NCI-H2227 (cell line): ENCODE measurements at regions not wholly inside any gene's neighbourhood (a gene's known extent, or its start where the extent isn't known, plus 50 kb on each side); places are given as distances from the start of the nearest gene placed in this dataset.
"Not testable (repeated sequence)": the region's sequence is repeated elsewhere in the genome, so short reads cannot be mapped to it uniquely, and the experiment has no call there.

ENCODE experiments used
- DNase-seq: peaks from one replicate; lab custom pipeline; 2025; ENCODE audit not compliant: unreplicated experiment; lab: John Stamatoyannopoulos, UW

DNA sequence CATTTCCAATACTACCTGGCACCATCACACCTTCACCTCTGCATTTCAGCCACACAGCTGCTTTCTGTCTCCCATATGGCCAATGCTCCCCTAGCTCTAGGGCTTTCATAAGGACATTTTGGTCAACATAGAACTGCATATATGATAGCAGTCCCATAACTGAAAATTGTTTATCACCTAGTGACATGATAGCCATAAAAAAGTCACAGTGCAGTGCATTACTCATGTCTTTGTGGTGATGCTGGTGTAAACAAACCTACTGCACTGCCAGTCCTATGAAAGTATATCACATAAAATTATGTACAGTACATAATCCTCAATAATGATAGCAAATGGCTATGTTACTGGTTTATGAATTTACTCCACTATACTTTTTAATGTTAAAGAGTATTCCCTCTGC, 221.0 kb downstream of the NAF1 start:
- DNase-seq, result no peak

GRCh38 chr4:162943263-162943662, 223.4 kb downstream of the NAF1 start:
- DNase-seq, result no peak

DNA sequence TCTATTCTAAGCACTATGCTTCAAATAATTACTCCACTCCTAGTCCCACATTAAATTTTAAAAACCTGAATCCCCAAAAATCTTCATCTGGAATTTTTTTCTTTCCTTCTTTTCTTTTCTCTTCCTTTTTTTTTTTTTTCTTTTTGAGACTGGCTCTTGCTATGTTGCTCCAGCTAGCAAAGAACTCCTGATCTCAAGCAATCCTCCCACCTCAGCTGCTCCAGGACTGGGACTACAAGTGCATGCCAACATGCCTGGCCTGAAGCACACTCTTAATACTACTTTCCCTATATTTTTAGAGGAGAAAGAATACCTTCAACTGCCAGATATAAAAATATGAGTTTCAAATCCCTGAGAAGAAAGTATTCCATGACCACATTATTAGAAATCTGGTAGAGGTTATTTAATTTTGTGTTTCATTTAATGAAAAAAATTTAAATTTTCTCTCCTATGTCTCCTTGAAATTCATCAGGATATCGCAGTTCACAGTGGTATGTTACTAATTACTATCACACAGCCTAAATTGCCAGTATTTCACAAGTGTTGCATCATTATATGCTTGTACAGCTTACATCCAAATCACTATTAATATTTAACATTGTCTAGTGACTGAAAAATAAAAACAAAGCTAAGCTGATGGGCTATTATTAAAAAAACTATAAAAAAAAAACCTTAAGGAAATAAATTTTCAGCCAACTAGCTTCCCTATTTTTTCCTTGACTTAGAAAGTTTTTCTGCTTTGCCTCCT, 227.8 kb downstream of the NAF1 start:
- DNase-seq, result no peak

DNA sequence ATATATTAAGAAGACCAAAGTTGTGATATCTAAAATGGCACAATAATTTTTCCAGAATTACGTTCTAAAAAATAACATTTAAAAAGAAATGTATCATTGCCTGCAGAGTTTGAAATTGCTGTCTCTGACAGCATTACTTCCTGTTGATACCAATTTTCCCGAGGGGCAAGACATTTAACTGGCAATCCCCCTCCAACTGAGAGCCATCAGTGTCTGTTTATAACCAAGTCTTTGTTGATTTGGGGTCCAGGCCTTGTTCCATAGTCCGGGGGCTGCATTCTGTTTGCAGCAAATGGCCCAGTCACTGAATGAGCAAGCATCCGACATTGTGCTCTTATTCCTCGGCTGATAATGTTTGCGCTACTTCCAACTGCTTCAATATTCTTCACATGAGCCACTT, 231.5 kb downstream of the NAF1 start:
- DNase-seq, result no peak

DNA sequence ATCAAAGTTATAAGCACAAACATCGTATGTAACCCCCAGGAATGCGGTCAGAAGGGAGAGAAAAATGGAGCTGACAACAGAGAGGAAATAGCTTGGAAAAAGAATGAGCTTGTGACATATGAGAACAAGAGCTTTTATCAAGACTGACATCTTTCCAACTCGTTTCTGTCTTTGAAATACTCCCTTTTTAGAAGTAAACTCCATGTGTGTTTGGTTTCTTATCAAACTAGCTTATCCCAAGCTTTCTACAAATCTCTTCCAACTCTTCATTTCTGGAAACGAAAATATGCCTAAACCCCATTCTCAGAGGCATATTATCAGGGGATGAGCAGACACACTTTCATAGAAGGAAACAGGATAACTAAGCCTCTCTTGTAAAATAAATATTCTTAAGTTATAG, 235.4 kb downstream of the NAF1 start:
- DNase-seq, result no peak

GRCh38 chr4:162921178-162921785, 245.4 kb downstream of the NAF1 start:
- no peak for DNase-seq

DNA sequence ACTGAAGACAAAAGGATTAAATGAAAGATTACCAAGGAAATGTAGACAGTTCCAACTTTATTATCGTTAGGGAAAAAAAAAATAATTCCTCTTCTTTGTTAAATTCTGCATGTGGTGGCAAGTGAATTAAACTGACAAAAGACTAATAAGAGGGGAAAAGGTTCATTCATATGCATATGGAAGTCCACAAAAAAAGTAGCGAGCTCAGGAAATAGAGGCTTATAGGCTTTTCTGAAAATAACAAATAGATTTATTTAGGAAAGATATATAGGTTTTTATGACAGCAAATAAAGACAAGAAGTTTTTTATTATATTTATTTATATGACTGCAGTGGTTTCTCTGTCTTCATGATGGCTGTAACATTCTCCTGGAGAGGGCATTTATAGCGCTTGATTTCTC, 246.0 kb downstream of the NAF1 start:
- no peak for DNase-seq

DNA sequence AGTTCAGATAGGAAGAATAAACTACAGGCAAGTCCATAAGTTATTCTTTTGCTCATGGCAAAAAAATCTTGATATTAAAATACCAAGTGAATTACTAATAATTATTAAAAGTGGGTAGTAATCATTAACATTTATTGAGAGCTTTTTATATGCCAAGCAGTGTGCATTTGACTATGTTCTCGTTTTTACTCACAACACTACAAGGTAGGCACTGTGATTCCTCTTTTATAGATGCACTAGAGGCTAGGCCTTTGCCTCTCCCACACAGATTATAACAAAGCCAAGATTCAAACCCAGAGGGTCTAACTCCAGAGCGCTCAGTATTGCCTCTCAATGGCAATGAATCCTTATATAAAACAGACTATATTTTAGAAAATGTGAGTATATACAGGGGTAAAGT, 254.2 kb downstream of the NAF1 start:
- no peak for DNase-seq

DNA sequence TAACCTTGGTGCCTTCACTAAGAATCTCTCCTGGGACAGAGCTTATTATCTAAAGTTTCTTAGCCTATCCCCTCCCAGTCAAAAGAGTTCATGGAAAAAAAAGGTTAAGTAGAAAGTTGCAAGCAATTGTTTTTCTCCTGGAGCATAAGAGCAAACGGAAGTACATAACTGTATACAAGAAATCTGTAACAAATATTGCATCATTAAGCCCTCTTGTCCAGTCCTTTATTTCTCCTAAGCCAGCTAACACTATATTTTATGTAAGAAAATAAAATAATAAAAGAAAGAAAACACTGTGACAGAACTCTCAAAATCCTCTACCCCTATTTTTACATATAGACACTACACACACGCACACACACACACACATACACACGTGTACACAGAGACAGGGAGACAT, 255.3 kb downstream of the NAF1 start:
- DNase-seq, result no peak

GRCh38 chr4:162909952-162910351, 256.7 kb downstream of the NAF1 start:
- no peak for DNase-seq

GRCh38 chr4:162894387-162894786, 272.3 kb downstream of the NAF1 start:
- DNase-seq, result no peak

DNA sequence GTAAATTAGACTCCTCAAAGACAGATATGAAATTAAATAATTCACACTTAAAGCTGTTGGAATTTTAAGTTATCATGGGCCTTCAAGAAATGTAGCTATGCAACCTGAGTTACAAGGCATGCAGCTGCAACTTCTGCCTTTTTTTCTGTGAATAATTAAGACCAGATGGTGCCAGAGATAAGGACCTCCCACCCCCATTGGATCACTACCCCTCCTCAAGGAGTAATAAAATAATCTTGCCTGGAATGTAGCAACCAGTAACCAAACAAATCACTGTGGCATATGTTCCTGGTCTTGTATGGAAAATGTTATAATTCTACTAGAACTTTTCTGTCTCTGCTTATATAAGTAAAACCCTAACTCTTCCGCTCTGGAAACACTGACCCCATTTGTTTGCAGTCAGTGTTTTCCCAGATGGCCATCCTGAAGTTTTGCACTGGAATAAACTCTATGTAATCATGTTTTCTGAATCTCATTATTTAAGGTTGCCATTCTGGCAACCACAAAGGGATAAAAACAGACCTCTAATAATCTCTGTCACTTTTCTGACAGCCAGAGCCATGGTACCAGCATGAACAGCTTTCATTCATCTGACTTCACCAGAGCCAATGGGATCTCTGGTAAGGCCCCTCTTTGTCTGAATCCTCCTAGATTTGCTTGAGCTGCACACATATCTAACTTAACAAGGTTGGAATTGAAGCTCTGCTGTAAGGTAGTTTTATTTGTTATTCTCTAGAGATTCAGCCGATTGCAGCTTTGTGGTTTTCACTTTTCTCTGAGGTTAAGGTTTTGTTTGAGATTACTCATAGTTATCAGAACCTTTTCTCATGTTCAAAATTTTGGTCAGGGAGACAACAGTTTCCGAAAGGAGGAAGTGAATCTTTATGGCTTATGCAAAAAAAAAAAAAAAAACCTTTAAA, 274.6 kb downstream of the NAF1 start:
- DNase-seq, result no peak

DNA sequence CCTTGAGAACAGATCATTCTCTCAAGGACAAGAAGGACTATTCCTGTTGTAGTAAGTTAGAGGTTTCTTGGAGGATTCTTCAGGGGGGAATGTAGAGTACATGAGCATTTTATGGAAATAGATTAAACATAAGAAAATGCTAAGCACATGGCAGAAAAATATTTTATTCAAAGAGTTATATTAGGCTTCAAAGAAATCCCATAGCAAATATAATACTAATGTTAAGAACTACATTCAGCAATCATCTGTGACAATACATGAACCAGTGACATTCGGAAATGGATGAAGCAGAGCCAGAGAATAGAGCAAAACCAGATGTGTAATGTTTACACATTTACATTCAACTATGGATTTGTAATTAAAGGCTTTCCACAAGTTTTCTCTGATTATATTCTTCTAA, 288.6 kb downstream of the NAF1 start:
- DNase-seq, result no peak

GRCh38 chr4:162874748-162875147, 291.9 kb downstream of the NAF1 start:
- no peak for DNase-seq

GRCh38 chr4:162871990-162872389, 294.7 kb downstream of the NAF1 start:
- DNase-seq, result no peak

GRCh38 chr4:162869157-162869556, 297.5 kb downstream of the NAF1 start:
- DNase-seq, result no peak

DNA sequence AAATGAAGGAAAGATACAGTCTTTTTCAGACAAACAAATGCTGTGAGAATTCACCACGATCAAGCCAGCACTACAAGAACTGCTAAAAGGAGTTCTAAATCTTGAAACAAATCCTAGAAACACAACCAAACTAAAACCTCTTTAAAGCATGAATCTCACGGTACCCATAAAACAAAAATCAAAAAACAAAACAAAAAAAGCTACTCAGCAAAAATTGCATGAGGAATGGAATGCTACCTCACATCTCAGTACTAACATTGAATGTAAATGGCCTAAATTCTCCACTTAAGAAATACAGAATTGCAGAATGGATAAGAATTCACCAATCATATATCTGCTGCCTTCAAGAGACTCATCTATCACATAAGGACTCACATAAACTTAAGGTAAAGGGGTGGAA, 300.1 kb downstream of the NAF1 start:
- no peak for DNase-seq

GRCh38 chr4:162865102-162865501, 301.6 kb downstream of the NAF1 start:
- DNase-seq, result no peak

GRCh38 chr4:162853788-162854187, 312.9 kb downstream of the NAF1 start:
- DNase-seq, result no peak

DNA sequence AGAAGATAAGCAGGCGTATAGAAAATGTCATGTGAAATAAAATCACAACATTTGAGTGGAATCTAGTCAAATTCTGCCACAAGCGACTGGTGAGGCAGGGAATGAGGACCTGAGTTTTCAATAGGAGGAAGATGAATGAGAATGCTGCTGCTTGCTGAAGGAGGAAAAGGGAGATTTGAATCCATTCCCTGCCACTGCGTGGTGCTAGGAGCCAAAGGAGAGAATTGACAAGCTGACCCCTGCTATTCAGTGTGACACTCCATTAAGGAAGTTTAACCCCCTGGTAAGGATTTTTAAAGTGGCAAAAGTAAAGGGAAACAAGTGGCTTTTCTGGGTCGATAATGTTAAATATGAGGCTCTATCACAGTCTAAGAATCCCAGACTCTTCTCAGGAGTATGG, 314.0 kb downstream of the NAF1 start:
- DNase-seq, result no peak

DNA sequence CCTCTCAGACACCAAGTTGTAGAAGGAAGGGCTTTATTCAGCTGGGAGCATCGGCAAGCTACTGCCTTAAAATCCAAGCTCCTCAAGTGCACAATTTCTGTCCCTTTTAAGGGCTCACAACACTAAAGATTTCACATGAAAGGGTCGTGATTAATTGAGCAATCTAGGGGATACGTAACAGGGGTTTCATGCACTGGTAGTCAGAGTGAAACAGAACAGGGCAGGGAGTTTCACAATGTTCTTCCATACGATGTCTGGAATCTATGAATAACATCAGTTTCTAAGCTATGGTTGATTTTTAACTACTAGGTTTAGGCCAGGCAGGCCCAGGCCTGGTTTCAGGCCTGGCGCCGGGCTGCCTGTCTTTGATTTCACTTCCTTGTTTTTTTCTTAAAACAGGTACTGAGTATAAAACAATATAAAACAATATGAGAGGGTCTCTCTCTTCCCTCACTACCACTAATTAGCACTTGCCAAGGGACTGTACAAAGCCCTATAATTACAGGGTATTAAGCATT, 315.4 kb downstream of the NAF1 start:
- DNase-seq, result not testable (repeated sequence)

DNA sequence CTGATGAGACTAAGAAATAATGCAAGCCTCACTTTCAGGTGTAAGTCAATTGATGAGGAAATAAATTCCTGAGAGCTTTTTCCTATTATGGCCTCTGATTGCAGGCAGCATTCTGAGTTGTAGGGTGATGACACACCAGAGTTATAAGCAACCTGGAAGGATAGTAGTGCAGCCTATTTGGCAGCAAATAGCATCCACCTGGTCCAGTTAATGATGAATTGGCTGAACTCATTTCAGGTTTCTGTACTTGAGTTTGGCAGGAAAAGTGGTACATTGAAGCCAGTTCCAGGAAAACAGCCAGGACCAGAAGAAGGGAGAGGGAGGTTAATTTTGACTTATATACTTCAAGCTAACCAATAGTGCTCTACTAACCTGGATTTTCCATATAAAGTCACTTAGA, 316.8 kb downstream of the NAF1 start:
- DNase-seq, result no peak
